ENCODE measurements at regions not wholly inside any gene's neighbourhood (a gene's known extent, or its start where the extent isn't known, plus 50 kb on each side); places are given as distances from the start of the nearest gene placed in this dataset.

- no peak overlapping the region for H3K4me2 ChIP-seq (ENCODE audit: low read depth, low read length)
- in situ Hi-C loops (cut with HindIII; ENCODE audit: extremely low pct_ligation_motif_present, low pct_unique_long_range_greater_than_20kb): no loop called here
- POLR2A ChIA-PET: no interaction called here
- H4K20me1 ChIP-seq (ENCODE audit: insufficient read depth, low read length): no peaks in the 10 kb centered on the region
- FAIRE-seq (no peak), DNase-seq (ENCODE audit: low spot score) (no peak), ATAC-seq (no peak)
- H2AFZ ChIP-seq (ENCODE audit: low read length): no peak overlapping the region
- no peak overlapping the region for H3K27ac ChIP-seq (ENCODE audit: extremely low read length, insufficient read depth, low read length)
- no peaks in the 10 kb centered on the region for H3K36me3 ChIP-seq (replicated peaks in 1 of 2; ENCODE audit: control insufficient read depth in 1 of 2, insufficient read depth in 2 of 2, low read length in 2 of 2)
- CTCF ChIA-PET (ENCODE audit: low intra/inter-chr PET ratio, low total read pairs): no interaction called here
- intact Hi-C loops (cut with micrococcal nuclease; ENCODE audit: unreplicated experiment): no loop called here
- 65% methylated on average over 10 of the region's 10 CpGs for WGBS (ENCODE audit: low lambda C conversion rate)
- no peak overlapping the region for H3K9ac ChIP-seq (ENCODE audit: insufficient read depth, low read depth, low read length)
- no TSS peak for BruUV-seq (replicated peaks)
- H3K79me2 ChIP-seq (ENCODE audit: insufficient read depth, low read length): no peaks in the 10 kb centered on the region
- H3K9me3 ChIP-seq (ENCODE audit: low read length): no peaks in the 10 kb centered on the region
- H3K27me3 ChIP-seq (ENCODE audit: control insufficient read depth in 1 of 2, insufficient read depth in 2 of 2, low read length in 2 of 2): peaks cover 0 to 6% of the 10 kb centered on the region in 2 experiments; a peak in 2 of 5 replicates
- H3K4me1 ChIP-seq (ENCODE audit: insufficient read depth, low read length): no peaks in the 10 kb centered on the region
- no peak overlapping the region for H3K4me3 ChIP-seq (replicated peaks in 1 of 3; ENCODE audit: insufficient read depth in 1 of 3, low read depth in 2 of 3, low read length in 3 of 3)
- TF ChIP-seq ZNF230 (CRISPR knock-in tag; IDR thresholded peaks at IDR 0.05) (no peak), CBX1 (IDR thresholded peaks at IDR 0.05; ENCODE audit: low read depth) (no peak), ZNF331 (CRISPR knock-in tag; IDR thresholded peaks at IDR 0.05) (no peak), ZBTB8A (CRISPR knock-in tag; IDR thresholded peaks at IDR 0.05; ENCODE audit: borderline replicate concordance, low read depth) (no peak), NBN (conservative IDR thresholded peaks at IDR 0.05) (no peak), ZBTB43 (CRISPR knock-in tag; conservative IDR thresholded peaks at IDR 0.05) (no peak), ZNF207 (IDR thresholded peaks at IDR 0.05; ENCODE audit: borderline replicate concordance) (no peak), SOX6 (IDR thresholded peaks at IDR 0.05) (no peak), SOX6 (CRISPR knock-in tag; IDR thresholded peaks at IDR 0.05) (no peak), ZHX2 (IDR thresholded peaks at IDR 0.05; ENCODE audit: low read depth) (no peak), ZHX2 (CRISPR knock-in tag; IDR thresholded peaks at IDR 0.05; ENCODE audit: borderline replicate concordance) (no peak), POGZ (CRISPR knock-in tag; IDR thresholded peaks at IDR 0.05) (no peak), ZNF281 (CRISPR knock-in tag; IDR thresholded peaks at IDR 0.05; ENCODE audit: borderline replicate concordance) (no peak), ADNP (CRISPR knock-in tag; IDR thresholded peaks at IDR 0.05) (no peak), PAX8 (CRISPR knock-in tag; IDR thresholded peaks at IDR 0.05; ENCODE audit: borderline replicate concordance) (no peak), FIP1L1 (IDR thresholded peaks at IDR 0.05; ENCODE audit: borderline replicate concordance, insufficient read depth, low read depth, low read length) (no peak)
These were observed 138.2 kb upstream of the OSMR start for GRCh38 chr5:38707352-38708210.
